SJSA1 (cell line): ENCODE measurements at regions not wholly inside any gene's neighbourhood (a gene's known extent, or its start where the extent isn't known, plus 50 kb on each side); places are given as distances from the start of the nearest gene placed in this dataset.

Source experiments
- DNase-seq, 2 experiments: peaks; one replicate each; pipeline ENCODE4 v3.0.0-alpha.2; 2015 to 2020; ENCODE audit warnings: low spot score in 2 of 2, low read depth in 1 of 2
- H3K27ac ChIP-seq: fragments of 250-450 bp; sonication (Bioruptor Pico); 2 replicates; pipeline ENCODE4 v1.5.1; 2020; ENCODE audit warnings: mild to moderate bottlenecking, moderate library complexity
- H3K27me3 ChIP-seq: fragments of 250-450 bp; sonication (Bioruptor Pico); replicated peaks from 2 replicates; pipeline ENCODE4 v1.5.1; 2020; ENCODE audit warnings: mild to moderate bottlenecking, moderate library complexity
- H3K36me3 ChIP-seq: fragments of 250-450 bp; sonication (Bioruptor Pico); 2 replicates; pipeline ENCODE4 v1.5.1; 2020; ENCODE audit warnings: mild to moderate bottlenecking
- H3K4me1 ChIP-seq: fragments of 250-450 bp; sonication (Bioruptor Pico); replicated peaks from 2 replicates; pipeline ENCODE4 v1.6.1; 2021; ENCODE audit warnings: mild to moderate bottlenecking
- H3K4me3 ChIP-seq: fragments of 250-450 bp; sonication (Bioruptor Pico); 2 replicates; pipeline ENCODE4 v1.5.1; 2020; ENCODE audit warnings: mild to moderate bottlenecking
- H3K9me3 ChIP-seq: fragments of 250-450 bp; sonication (Bioruptor Pico); replicated peaks from 2 replicates; pipeline ENCODE4 v1.5.1; 2020; ENCODE audit warnings: mild to moderate bottlenecking

GRCh38 chr4:175273995-175274753 is 356.0 kb downstream of the ADAM29 start:
- no peaks in the 10 kb centered on the region for H3K4me1 ChIP-seq
- no peak overlapping the region for H3K4me3 ChIP-seq
- no peaks in the 10 kb centered on the region for H3K9me3 ChIP-seq
- no peaks in the 10 kb centered on the region for H3K36me3 ChIP-seq
- H3K27me3 ChIP-seq, result no peaks in the 10 kb centered on the region
- no peak for DNase-seq
- H3K27ac ChIP-seq, result no peak overlapping the region

DNA sequence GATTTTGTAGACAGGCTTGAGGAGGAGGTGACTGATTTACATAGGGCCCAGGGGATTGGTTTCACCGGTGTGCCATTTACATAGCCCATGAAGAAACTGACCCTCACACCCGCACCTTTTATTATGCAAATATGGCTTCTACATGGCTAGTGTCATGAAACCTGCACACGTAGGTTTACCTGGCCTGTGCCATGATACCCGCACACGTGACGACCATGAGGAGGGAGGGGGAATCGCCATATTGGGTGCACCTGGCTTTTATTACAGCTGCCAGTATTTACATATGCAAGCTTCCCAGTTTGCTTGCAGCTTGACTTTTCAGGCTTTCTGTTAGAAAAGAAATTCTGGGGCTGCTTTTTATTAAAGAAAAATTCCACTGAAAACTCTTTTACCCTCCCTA is 359.7 kb downstream of the ADAM29 start:
- Histone ChIP-seq H3K36me3 (no peaks in the 10 kb centered on the region), H3K4me1 (no peaks in the 10 kb centered on the region), H3K9me3 (no peaks in the 10 kb centered on the region), H3K27me3 (no peaks in the 10 kb centered on the region), H3K4me3 (no peak overlapping the region), H3K27ac (no peak overlapping the region)
- no peak for DNase-seq

- no peak overlapping the region for H3K27ac ChIP-seq
- no peak for DNase-seq
- no peak overlapping the region for H3K4me3 ChIP-seq
- no peaks in the 10 kb centered on the region for H3K36me3 ChIP-seq
- no peaks in the 10 kb centered on the region for H3K9me3 ChIP-seq
- H3K4me1 ChIP-seq, result no peaks in the 10 kb centered on the region
- no peaks in the 10 kb centered on the region for H3K27me3 ChIP-seq
Observed at GRCh38 chr4:175280153-175280552, 362.0 kb downstream of the ADAM29 start.

GRCh38 chr4:175281894-175282293 is 363.7 kb downstream of the ADAM29 start:
- H3K9me3 ChIP-seq, result no peaks in the 10 kb centered on the region
- H3K27ac ChIP-seq, result no peak overlapping the region
- no peak for DNase-seq
- no peaks in the 10 kb centered on the region for H3K27me3 ChIP-seq
- no peaks in the 10 kb centered on the region for H3K4me1 ChIP-seq
- no peak overlapping the region for H3K4me3 ChIP-seq
- no peaks in the 10 kb centered on the region for H3K36me3 ChIP-seq

DNA sequence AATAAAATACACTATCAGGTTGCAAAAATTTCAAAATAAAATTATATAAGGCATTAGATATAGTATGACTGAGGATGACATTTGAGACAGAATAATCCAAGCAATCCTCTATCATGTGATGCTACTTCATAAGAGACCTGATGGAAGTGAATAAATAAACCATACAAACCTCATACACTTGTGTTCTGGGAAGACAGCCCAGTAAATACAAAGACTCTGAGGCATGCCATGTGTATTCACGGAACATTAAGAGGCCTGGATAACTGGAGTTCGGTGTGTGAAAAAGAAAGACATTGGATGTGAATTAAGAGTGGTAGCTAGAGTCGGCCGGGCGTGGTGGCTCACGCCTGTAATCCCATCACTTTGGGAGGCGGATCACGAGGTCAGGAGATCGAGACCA is 364.2 kb downstream of the ADAM29 start:
- no peak overlapping the region for H3K27ac ChIP-seq
- no peak overlapping the region for H3K4me3 ChIP-seq
- H3K4me1 ChIP-seq, result no peaks in the 10 kb centered on the region
- no peaks in the 10 kb centered on the region for H3K27me3 ChIP-seq
- H3K36me3 ChIP-seq, result no peaks in the 10 kb centered on the region
- H3K9me3 ChIP-seq, result no peaks in the 10 kb centered on the region
- DNase-seq, result no peak

DNA sequence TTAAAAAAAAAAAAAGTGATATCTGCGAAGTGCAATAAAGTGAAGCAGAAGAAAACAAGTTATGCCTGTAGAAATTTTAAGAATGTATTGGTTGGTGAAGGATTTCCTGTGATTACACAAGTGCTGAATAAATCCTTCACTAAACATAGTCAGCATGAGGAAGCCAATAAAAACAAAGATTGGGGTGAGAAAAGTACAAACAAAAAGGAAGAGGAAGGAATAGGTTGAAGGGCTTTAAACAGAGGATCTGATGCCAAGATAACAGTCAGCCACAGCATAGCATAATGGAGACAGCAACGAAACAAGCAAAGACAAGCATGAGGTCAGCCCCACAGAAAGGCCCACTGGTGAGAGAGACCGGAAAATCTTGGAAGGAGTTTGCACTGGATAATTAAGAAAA is 372.2 kb downstream of the ADAM29 start:
- no peak for DNase-seq
- H3K27me3 ChIP-seq, result no peaks in the 10 kb centered on the region

GRCh38 chr4:175297965-175298565 is 379.9 kb downstream of the ADAM29 start:
- Histone ChIP-seq H3K27me3 (no peaks in the 10 kb centered on the region), H3K36me3 (no peaks in the 10 kb centered on the region), H3K4me3 (no peak overlapping the region), H3K9me3 (no peaks in the 10 kb centered on the region), H3K27ac (no peak overlapping the region), H3K4me1 (no peaks in the 10 kb centered on the region)
- DNase-seq, result no peak

More for the DNA sequence above, 372.2 kb downstream of the ADAM29 start:
- no peaks in the 10 kb centered on the region for H3K9me3 ChIP-seq
- H3K4me3 ChIP-seq, result no peak overlapping the region
- H3K27ac ChIP-seq, result no peak overlapping the region
- no peaks in the 10 kb centered on the region for H3K4me1 ChIP-seq
- no peaks in the 10 kb centered on the region for H3K36me3 ChIP-seq

DNA sequence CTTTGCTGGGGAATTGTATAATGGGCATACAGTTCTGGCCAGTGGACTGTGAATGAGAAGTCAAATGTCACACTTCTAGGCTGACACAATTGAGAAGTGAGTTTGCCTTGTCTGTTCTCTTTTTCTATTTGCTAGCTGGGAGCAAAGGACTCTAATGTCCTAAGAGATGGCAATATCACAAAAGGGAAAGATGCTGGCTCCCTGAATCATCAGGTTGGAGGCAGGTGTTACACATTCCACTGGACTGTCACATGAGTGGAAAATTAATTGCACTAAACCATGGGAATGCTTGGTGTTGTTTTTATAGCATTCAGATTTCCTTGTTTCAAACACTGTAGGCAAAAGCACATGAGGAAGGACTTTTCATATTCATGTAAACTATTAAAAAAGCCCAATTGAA is 388.3 kb downstream of the ADAM29 start:
- H3K4me3 ChIP-seq, result no peak overlapping the region
- H3K4me1 ChIP-seq, result no peaks in the 10 kb centered on the region
- no peak for DNase-seq
- no peaks in the 10 kb centered on the region for H3K9me3 ChIP-seq
- H3K27me3 ChIP-seq, result no peaks in the 10 kb centered on the region
- no peaks in the 10 kb centered on the region for H3K36me3 ChIP-seq
- H3K27ac ChIP-seq, result no peak overlapping the region

GRCh38 chr4:175307326-175307725 is 389.2 kb downstream of the ADAM29 start:
- H3K4me1 ChIP-seq, result no peaks in the 10 kb centered on the region
- DNase-seq, result no peak
- H3K36me3 ChIP-seq, result no peaks in the 10 kb centered on the region

GRCh38 chr4:175308236-175308635 is 390.1 kb downstream of the ADAM29 start:
- H3K4me3 ChIP-seq, result no peak overlapping the region
- H3K9me3 ChIP-seq, result no peaks in the 10 kb centered on the region
- no peaks in the 10 kb centered on the region for H3K36me3 ChIP-seq
- no peak overlapping the region for H3K27ac ChIP-seq
- DNase-seq, result no peak
- no peaks in the 10 kb centered on the region for H3K27me3 ChIP-seq
- no peaks in the 10 kb centered on the region for H3K4me1 ChIP-seq

More at GRCh38 chr4:175307326-175307725, 389.2 kb downstream of the ADAM29 start:
- Histone ChIP-seq H3K9me3 (no peaks in the 10 kb centered on the region), H3K4me3 (no peak overlapping the region), H3K27ac (no peak overlapping the region), H3K27me3 (no peaks in the 10 kb centered on the region)

- DNase-seq, result no peak
- Histone ChIP-seq H3K27me3 (no peaks in the 10 kb centered on the region), H3K9me3 (no peaks in the 10 kb centered on the region), H3K4me1 (no peaks in the 10 kb centered on the region), H3K36me3 (no peaks in the 10 kb centered on the region), H3K4me3 (no peak overlapping the region), H3K27ac (no peak overlapping the region)
Observed at GRCh38 chr4:175309041-175309440, 390.9 kb downstream of the ADAM29 start.

- Histone ChIP-seq H3K27me3 (no peaks in the 10 kb centered on the region), H3K27ac (no peak overlapping the region), H3K4me3 (no peak overlapping the region), H3K36me3 (no peaks in the 10 kb centered on the region), H3K9me3 (no peaks in the 10 kb centered on the region), H3K4me1 (no peaks in the 10 kb centered on the region)
- no peak for DNase-seq
Observed at GRCh38 chr4:175325230-175325629, 407.1 kb downstream of the ADAM29 start.

GRCh38 chr4:175326796-175327195 is 408.6 kb downstream of the ADAM29 start:
- DNase-seq, result no peak
- no peaks in the 10 kb centered on the region for H3K36me3 ChIP-seq
- no peak overlapping the region for H3K27ac ChIP-seq
- H3K9me3 ChIP-seq, result no peaks in the 10 kb centered on the region
- H3K27me3 ChIP-seq, result no peaks in the 10 kb centered on the region
- no peaks in the 10 kb centered on the region for H3K4me1 ChIP-seq
- no peak overlapping the region for H3K4me3 ChIP-seq

- no peaks in the 10 kb centered on the region for H3K9me3 ChIP-seq
- H3K27me3 ChIP-seq, result no peaks in the 10 kb centered on the region
- H3K27ac ChIP-seq, result no peak overlapping the region
- no peaks in the 10 kb centered on the region for H3K36me3 ChIP-seq
- no peak overlapping the region for H3K4me3 ChIP-seq
- H3K4me1 ChIP-seq, result no peaks in the 10 kb centered on the region
- no peak for DNase-seq
Observed at GRCh38 chr4:175330236-175330635, 412.1 kb downstream of the ADAM29 start.
